Fibroblast of mammary gland (primary cell): ENCODE measurements at regions not wholly inside any gene's neighbourhood (a gene's known extent, or its start where the extent isn't known, plus 50 kb on each side); places are given as distances from the start of the nearest gene placed in this dataset.

Source experiments
- DNase-seq: peaks from one replicate; pipeline ENCODE4 v3.0.0-alpha.2; 2010; ENCODE audit warnings: low read depth
- H3K4me3 ChIP-seq: 2 replicates; pipeline ENCODE4 v1.5.1; 2011; ENCODE audit warnings: low read depth, mild to moderate bottlenecking, low read length, moderate library complexity; ENCODE audit not compliant: control insufficient read depth
- TF ChIP-seq, protein P1 (sequence below): conservative IDR thresholded peaks from 2 replicates; pipeline ENCODE4 v1.5.1; 2011; ENCODE audit warnings: low read depth, low read length, inconsistent platforms; ENCODE audit not compliant: control insufficient read depth, insufficient read depth

DNA sequence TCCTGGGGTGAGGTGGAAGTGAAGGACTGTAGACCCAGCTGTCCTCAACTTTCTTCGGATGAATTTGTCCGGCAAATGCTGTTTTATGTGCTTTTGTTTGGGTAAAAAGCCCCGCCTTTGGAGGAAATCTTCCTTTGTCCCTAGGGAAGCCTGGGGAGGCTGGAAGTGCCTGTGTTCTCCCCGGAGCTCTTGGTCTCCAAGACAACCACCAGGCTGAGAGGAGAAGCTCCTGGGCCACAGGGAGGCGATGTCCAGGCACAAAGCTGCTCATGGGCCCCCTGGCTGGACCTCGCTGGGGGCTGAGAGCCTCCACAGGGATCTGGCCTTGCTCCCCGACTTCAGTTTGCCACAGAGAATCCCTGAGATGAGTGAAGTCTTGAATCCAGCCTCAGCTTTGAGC, 293.1 kb upstream of the N4BP1 start:
- no peak overlapping the region for H3K4me3 ChIP-seq

DNA sequence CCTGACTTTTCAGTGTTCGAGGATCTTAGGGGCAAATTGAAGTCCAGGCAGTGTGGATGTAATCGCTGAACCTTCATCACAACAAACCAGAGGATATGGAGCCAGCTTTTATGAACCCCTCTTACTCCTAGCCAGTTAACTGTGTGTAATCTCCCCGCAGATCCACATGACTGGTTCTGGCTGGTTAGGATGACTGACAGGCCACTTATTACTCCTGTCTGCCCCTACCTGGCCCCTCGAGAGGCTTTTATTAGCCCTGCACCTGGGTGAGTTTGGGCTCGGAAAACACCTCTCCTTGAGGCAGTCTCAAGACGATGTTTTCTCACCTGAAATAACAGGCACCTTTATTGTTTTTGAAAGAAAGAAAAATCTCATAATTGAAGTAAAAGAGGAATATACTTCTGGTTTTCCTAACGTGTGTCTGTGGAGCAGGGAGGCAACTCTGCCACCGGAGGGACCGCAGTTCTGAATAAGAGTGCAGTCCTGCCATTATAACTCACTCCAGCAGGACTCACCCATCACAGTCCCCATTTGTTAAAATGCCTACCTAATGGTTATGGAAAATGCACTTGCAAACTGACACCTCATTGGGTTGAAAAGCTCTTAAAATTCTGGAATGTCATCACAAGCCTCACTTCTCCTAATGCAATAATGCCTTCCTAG, 291.9 kb upstream of the N4BP1 start:
- peak; percentile 3 for DNase-seq
- TF ChIP-seq, protein P1, sequence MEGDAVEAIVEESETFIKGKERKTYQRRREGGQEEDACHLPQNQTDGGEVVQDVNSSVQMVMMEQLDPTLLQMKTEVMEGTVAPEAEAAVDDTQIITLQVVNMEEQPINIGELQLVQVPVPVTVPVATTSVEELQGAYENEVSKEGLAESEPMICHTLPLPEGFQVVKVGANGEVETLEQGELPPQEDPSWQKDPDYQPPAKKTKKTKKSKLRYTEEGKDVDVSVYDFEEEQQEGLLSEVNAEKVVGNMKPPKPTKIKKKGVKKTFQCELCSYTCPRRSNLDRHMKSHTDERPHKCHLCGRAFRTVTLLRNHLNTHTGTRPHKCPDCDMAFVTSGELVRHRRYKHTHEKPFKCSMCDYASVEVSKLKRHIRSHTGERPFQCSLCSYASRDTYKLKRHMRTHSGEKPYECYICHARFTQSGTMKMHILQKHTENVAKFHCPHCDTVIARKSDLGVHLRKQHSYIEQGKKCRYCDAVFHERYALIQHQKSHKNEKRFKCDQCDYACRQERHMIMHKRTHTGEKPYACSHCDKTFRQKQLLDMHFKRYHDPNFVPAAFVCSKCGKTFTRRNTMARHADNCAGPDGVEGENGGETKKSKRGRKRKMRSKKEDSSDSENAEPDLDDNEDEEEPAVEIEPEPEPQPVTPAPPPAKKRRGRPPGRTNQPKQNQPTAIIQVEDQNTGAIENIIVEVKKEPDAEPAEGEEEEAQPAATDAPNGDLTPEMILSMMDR, result peak; percentile 3

More for the DNA sequence above, 293.1 kb upstream of the N4BP1 start:
- no peak for DNase-seq
- TF ChIP-seq, protein P1, result no peak

DNA sequence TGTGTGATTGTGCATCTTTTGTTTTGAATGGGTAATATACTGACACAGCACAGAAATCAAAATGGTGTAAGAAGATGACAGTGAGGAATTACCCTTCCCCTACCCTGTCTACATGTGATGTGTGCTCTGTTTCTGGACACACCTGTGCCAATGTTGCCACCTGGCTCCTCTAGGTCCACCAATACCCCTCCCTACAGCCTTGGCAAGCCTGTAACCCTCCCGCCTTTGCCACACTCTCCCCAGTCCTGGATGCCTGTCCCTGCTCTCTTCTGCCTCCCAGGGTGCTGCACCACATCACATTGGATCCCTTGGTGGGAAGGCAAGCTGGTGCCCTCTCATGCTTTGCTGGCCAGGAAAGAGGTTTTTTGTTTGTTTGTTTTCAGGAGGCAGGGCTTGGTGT, 289.5 kb upstream of the N4BP1 start:
- DNase-seq, result no peak
- TF ChIP-seq, protein P1, result no peak
- H3K4me3 ChIP-seq, result no peak overlapping the region

More for the DNA sequence above, 291.9 kb upstream of the N4BP1 start:
- H3K4me3 ChIP-seq, result no peak overlapping the region

DNA sequence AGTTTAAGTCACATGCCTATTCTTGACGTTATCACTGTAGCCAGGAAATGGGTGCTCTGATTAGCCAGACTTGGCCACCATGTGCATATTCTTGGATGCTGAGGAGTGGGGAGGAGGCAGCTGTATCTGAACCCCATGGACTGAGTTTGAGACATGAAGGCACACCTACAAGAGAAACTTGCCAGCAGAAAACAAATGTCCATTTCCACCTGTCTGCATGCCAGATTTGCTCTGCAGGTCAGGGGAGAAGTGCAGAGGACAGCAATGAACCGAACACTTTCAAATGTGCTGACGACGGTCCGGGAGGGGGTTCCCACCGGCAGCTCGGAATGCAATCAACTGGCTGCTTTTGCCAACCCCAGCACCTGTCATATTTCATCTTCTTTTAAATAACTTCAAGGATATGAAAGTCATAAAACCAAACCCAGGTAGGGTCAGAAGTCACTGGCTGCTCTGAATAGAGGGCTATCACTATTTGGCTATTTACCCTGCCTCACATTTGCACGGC, 287.8 kb upstream of the N4BP1 start:
- DNase-seq, result no peak
- H3K4me3 ChIP-seq, result no peak overlapping the region
- TF ChIP-seq, protein P1, result no peak

DNA sequence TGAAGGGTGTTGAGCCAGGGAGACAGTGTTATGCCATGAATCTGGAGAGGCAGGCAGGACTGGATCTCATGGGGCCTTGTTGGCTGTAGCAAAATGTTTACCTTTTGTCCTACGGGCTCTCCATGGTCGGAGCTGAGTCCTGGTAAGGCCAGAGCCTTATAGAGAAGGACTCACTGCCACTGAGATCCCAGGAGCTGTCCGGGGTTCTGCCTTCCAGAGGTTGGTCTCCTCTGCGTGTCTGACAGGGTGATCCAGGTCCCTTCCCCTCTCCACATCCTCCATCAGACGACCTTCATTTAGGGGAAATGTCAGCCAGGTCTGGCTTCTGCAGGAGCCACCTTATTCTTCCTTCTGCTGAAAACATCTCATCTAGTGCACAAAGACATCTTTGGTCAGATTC, 285.2 kb upstream of the N4BP1 start:
- TF ChIP-seq, protein P1, result no peak
- no peak for DNase-seq
- no peak overlapping the region for H3K4me3 ChIP-seq

DNA sequence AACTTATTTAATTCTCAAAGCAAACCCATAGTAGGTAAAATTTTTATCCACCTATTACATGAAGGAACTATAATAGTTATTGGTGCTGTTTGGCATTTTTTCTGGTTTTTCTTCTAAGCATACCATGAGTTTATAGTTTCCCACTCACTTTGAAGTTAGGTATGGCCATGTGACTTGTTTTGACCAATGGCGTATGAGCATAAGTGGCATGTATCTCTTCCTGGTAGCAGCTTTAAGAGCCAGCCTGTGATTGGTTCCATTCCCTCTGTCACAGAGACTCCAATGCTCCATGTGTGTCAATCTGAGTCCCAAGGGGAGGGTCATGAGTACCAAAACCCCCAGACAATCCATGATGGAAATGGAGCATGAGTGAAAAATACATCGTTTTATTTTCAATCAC, 282.9 kb upstream of the N4BP1 start:
- TF ChIP-seq, protein P1, result no peak
- no peak overlapping the region for H3K4me3 ChIP-seq
- DNase-seq, result no peak

DNA sequence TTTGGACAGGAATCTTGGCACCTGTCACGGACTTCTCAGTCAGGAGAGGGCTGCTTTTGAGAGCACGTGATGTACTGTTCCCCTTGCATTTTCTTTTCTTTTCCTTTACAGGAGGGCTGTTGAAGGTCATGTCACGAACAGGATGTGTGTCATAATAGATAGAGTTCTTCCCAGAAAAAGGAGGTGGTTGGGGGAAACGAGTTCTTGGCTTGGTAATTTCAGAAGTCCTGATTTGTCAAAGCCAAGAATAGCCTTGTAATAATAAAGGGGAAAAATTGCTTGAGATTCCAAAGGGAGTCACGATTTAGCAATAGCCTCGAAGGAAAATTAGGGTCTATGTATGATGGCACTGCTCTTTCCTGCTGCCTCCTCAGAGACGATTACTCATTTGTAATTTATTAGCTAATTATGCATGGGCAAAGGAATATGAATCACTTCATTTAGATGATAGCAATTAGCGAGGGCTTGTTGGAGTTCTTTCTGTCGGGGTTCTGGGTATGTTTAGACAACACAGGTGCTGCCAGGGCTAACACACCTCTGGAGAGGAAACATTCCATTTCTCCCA, 277.7 kb upstream of the N4BP1 start:
- H3K4me3 ChIP-seq, result no peak overlapping the region
- DNase-seq, result no peak
- TF ChIP-seq, protein P1, result no peak
